ENCODE measurements at regions not wholly inside any gene's neighbourhood (a gene's known extent, or its start where the extent isn't known, plus 50 kb on each side); places are given as distances from the start of the nearest gene placed in this dataset.

DNA sequence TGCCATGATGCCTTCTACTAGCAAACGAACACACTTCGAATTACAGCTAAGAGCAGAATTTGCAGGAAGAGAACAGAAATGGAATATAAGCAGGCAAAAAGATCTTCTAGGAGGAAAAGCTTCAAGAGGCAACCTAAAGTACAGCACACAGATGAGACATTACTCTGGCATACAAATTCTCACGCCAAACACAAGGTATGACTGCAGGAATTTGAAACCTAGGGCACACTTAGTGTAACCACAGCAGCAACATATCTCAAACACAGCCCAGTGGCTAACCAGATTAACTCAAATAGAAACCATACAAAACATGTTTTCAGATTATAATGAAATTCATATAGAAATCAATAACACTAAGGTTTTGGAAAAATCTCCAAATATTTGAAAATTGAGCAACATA, 481.0 kb upstream of the RGMB start:
- in situ Hi-C loops (cut with MboI; ENCODE audit: low sequenced_read_pairs in 4 of 4) (no loop called here), intact Hi-C loops (cut with DNase I; ENCODE audit: low total_unique reads) (no loop called here)
- H3K27ac ChIP-seq = no peak overlapping the region
- ATAC-seq = no peak
- DNase-seq = no peak
- H3K36me3 ChIP-seq = no peaks in the 10 kb centered on the region
- H3K4me3 ChIP-seq = no peak overlapping the region
- no peaks in the 10 kb centered on the region for H3K4me1 ChIP-seq
- no peaks in the 10 kb centered on the region for H3K9me3 ChIP-seq
- H3K27me3 ChIP-seq = no peaks in the 10 kb centered on the region
- TF ChIP-seq, protein P1, sequence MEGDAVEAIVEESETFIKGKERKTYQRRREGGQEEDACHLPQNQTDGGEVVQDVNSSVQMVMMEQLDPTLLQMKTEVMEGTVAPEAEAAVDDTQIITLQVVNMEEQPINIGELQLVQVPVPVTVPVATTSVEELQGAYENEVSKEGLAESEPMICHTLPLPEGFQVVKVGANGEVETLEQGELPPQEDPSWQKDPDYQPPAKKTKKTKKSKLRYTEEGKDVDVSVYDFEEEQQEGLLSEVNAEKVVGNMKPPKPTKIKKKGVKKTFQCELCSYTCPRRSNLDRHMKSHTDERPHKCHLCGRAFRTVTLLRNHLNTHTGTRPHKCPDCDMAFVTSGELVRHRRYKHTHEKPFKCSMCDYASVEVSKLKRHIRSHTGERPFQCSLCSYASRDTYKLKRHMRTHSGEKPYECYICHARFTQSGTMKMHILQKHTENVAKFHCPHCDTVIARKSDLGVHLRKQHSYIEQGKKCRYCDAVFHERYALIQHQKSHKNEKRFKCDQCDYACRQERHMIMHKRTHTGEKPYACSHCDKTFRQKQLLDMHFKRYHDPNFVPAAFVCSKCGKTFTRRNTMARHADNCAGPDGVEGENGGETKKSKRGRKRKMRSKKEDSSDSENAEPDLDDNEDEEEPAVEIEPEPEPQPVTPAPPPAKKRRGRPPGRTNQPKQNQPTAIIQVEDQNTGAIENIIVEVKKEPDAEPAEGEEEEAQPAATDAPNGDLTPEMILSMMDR (IDR thresholded peaks at IDR 0.05 in 4 of 5, conservative IDR thresholded peaks at IDR 0.05 in 1 of 5) = no peak
- TF ChIP-seq POLR2A (IDR thresholded peaks at IDR 0.05) = no peak

DNA sequence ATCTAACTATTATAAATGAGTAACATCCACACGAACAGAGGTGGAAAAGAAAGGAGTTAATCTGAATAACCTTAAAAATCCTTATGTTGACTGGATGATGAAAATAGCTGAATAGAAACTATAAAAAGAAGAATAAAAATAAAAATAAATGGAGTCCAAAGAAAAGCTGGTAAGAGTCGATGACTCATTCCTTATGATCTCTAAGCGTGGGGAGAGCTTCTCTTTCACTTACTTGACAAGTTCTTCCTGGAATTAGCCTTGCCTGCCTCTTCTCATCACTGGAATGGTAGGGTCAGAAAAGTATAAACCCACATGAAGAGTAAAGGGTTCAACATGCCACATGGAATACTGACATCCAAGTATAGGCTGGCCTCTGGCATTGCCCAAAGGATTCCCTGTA, 477.0 kb upstream of the RGMB start:
- Histone ChIP-seq H3K4me3 (no peak overlapping the region), H3K36me3 (no peaks in the 10 kb centered on the region), H3K9me3 (no peaks in the 10 kb centered on the region), H3K27ac (no peak overlapping the region), H3K27me3 (no peaks in the 10 kb centered on the region), H3K4me1 (no peaks in the 10 kb centered on the region)
- no peak for TF ChIP-seq POLR2A (IDR thresholded peaks at IDR 0.05)
- TF ChIP-seq, protein P1 (IDR thresholded peaks at IDR 0.05 in 4 of 5, conservative IDR thresholded peaks at IDR 0.05 in 1 of 5) = no peak
- ATAC-seq = no peak
- DNase-seq = no peak
- in situ Hi-C loops (cut with MboI; ENCODE audit: low sequenced_read_pairs in 4 of 4) (no loop called here), intact Hi-C loops (cut with DNase I; ENCODE audit: low total_unique reads) (no loop called here)

DNA sequence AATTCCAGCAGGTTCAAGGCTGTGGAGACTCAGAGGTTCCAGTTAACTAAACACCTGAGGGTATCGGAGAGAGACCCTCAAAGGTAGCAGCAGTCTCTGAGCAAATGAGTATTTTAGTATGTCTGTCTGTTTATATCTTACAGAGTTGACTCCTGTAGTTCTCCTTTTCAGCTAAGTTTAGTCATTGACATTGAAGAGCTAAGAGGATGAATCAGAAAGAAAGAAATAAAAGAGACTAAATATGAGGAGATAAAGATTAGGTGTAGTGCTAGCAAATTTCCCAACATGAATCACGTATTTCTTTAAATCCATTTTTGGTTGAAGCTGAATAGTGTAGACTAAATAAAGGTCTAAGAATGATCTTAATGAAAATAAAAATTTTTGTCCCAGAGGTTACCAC, 474.0 kb upstream of the RGMB start:
- Histone ChIP-seq H3K27ac (no peak overlapping the region), H3K9me3 (no peaks in the 10 kb centered on the region), H3K4me1 (no peaks in the 10 kb centered on the region), H3K36me3 (no peaks in the 10 kb centered on the region), H3K27me3 (no peaks in the 10 kb centered on the region), H3K4me3 (no peak overlapping the region)
- ATAC-seq = no peak
- no peak for TF ChIP-seq POLR2A (IDR thresholded peaks at IDR 0.05)
- TF ChIP-seq, protein P1 (IDR thresholded peaks at IDR 0.05 in 4 of 5, conservative IDR thresholded peaks at IDR 0.05 in 1 of 5) = no peak
- in situ Hi-C loops (cut with MboI; ENCODE audit: low sequenced_read_pairs in 4 of 4) = no loop called here
- DNase-seq = no peak
- intact Hi-C loops (cut with DNase I; ENCODE audit: low total_unique reads) = no loop called here

DNA sequence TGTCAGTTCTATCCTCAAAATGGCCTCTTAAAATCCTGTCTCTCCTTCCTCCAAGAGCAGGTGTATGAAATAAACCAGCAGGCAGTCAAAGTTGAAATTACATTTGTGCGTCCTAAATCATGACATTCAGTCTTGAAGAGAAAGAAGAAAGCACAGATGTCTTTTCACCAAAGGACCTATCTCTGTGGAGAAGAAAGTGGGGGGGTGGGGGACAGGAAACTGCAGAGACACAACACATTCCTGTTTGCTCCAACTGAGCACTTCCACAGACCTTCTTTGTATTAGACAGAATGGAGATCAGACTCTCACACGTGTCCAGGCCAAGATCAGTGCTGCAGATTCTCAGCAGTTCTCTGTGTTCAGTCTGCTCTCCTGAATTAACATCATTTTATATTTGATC, 471.9 kb upstream of the RGMB start:
- intact Hi-C loops (cut with DNase I; ENCODE audit: low total_unique reads) = no loop called here
- DNase-seq = no peak
- ATAC-seq = no peak

DNA sequence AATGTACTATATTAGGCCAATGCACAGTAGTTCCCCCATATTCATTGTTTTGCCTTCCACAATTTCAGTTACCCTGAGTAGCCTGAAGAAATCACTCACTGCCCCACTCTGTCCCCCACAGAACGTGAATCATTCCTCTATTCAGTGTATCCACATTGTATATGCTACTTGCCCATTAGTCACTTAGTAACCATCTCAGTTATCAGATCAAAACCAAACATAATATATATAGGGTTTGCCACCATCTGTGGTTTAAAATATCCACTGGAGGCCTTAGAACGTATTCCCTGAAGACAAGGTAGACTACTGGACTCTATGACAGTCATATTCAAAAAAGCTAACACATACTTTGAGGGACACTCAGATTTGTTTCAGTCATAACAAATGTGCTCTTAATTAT, 465.7 kb upstream of the RGMB start:
- no peaks in the 10 kb centered on the region for H3K27me3 ChIP-seq
- intact Hi-C loops (cut with DNase I; ENCODE audit: low total_unique reads) (no loop called here), in situ Hi-C loops (cut with MboI; ENCODE audit: low sequenced_read_pairs in 4 of 4) (no loop called here)
- no peaks in the 10 kb centered on the region for H3K9me3 ChIP-seq
- H3K4me1 ChIP-seq = no peaks in the 10 kb centered on the region
- TF ChIP-seq POLR2A (IDR thresholded peaks at IDR 0.05) = no peak
- TF ChIP-seq, protein P1 (IDR thresholded peaks at IDR 0.05 in 4 of 5, conservative IDR thresholded peaks at IDR 0.05 in 1 of 5) = no peak
- no peak overlapping the region for H3K27ac ChIP-seq
- DNase-seq (no peak), ATAC-seq (no peak)
- H3K36me3 ChIP-seq = no peaks in the 10 kb centered on the region
- H3K4me3 ChIP-seq = no peak overlapping the region

More for the DNA sequence above, 471.9 kb upstream of the RGMB start:
- Histone ChIP-seq H3K27me3 (no peaks in the 10 kb centered on the region), H3K9me3 (no peaks in the 10 kb centered on the region), H3K4me3 (no peak overlapping the region), H3K4me1 (no peaks in the 10 kb centered on the region), H3K36me3 (no peaks in the 10 kb centered on the region), H3K27ac (no peak overlapping the region)
- TF ChIP-seq, protein P1 (IDR thresholded peaks at IDR 0.05 in 4 of 5, conservative IDR thresholded peaks at IDR 0.05 in 1 of 5) = no peak
- no peak for TF ChIP-seq POLR2A (IDR thresholded peaks at IDR 0.05)
- in situ Hi-C loops (cut with MboI; ENCODE audit: low sequenced_read_pairs in 4 of 4) = no loop called here

Measured in gastrocnemius medialis (tissue), 4 donors.